ENCODE measurements at regions not wholly inside any gene's neighbourhood (a gene's known extent, or its start where the extent isn't known, plus 50 kb on each side); places are given as distances from the start of the nearest gene placed in this dataset.

- H3K4me3 ChIP-seq (ENCODE audit: low read depth, low read length), result no peak overlapping the region
- TF ChIP-seq CTCF (IDR thresholded peaks at IDR 0.05; ENCODE audit: insufficient read depth, low read depth, low read length), result no peak
- DNase-seq (ENCODE audit: low read depth), result no peak
These were observed 245.3 kb upstream of the ZP4 start for GRCh38 chr1:238135708-238136664.

- DNase-seq (ENCODE audit: low read depth), result no peak
- no peak overlapping the region for H3K4me3 ChIP-seq (ENCODE audit: low read depth, low read length)
- no peak for TF ChIP-seq CTCF (IDR thresholded peaks at IDR 0.05; ENCODE audit: insufficient read depth, low read depth, low read length)
These were observed 239.0 kb upstream of the ZP4 start for GRCh38 chr1:238129677-238130076.

- no peak for DNase-seq (ENCODE audit: low read depth)
- no peak for TF ChIP-seq CTCF (IDR thresholded peaks at IDR 0.05; ENCODE audit: insufficient read depth, low read depth, low read length)
- no peak overlapping the region for H3K4me3 ChIP-seq (ENCODE audit: low read depth, low read length)
These were observed 232.5 kb upstream of the ZP4 start for GRCh38 chr1:238123201-238123600.

- DNase-seq (ENCODE audit: low read depth), result no peak
- no peak overlapping the region for H3K4me3 ChIP-seq (ENCODE audit: low read depth, low read length)
- no peak for TF ChIP-seq CTCF (IDR thresholded peaks at IDR 0.05; ENCODE audit: insufficient read depth, low read depth, low read length)
These were observed 229.1 kb upstream of the ZP4 start for GRCh38 chr1:238119861-238120260.

GRCh38 chr1:238119060-238119459 lies 228.3 kb upstream of the ZP4 start:
- no peak for DNase-seq (ENCODE audit: low read depth)
- TF ChIP-seq CTCF (IDR thresholded peaks at IDR 0.05; ENCODE audit: insufficient read depth, low read depth, low read length), result no peak

GRCh38 chr1:238115852-238116251 lies 225.1 kb upstream of the ZP4 start:
- no peak for DNase-seq (ENCODE audit: low read depth)
- TF ChIP-seq CTCF (IDR thresholded peaks at IDR 0.05; ENCODE audit: insufficient read depth, low read depth, low read length), result no peak
- no peak overlapping the region for H3K4me3 ChIP-seq (ENCODE audit: low read depth, low read length)

More at GRCh38 chr1:238119060-238119459, 228.3 kb upstream of the ZP4 start:
- no peak overlapping the region for H3K4me3 ChIP-seq (ENCODE audit: low read depth, low read length)
